ENCODE measurements at regions not wholly inside any gene's neighbourhood (a gene's known extent, or its start where the extent isn't known, plus 50 kb on each side); places are given as distances from the start of the nearest gene placed in this dataset.

DNA sequence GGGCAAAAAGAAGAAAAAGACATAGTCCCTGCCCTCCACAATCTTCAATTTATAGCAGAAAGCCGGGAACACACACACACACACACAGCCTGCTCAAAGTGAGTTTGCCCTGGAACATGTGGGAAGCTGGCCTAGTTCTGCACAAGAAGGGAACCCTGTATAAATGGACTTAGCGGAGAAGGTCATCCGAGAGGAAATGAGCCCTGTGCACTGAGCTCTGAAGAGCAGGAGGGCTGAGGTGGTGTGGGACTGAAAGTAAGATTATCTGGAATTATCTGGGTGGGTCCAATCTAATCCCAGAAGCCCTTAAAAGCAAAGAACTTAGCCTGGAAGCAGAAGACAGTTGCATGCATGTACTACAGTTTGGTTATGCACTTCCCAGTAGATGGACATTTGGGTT is 90.0 kb upstream of the CTSV start:
- TF ChIP-seq, protein P1, sequence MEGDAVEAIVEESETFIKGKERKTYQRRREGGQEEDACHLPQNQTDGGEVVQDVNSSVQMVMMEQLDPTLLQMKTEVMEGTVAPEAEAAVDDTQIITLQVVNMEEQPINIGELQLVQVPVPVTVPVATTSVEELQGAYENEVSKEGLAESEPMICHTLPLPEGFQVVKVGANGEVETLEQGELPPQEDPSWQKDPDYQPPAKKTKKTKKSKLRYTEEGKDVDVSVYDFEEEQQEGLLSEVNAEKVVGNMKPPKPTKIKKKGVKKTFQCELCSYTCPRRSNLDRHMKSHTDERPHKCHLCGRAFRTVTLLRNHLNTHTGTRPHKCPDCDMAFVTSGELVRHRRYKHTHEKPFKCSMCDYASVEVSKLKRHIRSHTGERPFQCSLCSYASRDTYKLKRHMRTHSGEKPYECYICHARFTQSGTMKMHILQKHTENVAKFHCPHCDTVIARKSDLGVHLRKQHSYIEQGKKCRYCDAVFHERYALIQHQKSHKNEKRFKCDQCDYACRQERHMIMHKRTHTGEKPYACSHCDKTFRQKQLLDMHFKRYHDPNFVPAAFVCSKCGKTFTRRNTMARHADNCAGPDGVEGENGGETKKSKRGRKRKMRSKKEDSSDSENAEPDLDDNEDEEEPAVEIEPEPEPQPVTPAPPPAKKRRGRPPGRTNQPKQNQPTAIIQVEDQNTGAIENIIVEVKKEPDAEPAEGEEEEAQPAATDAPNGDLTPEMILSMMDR (IDR thresholded peaks at IDR 0.05) = no peak
- TF ChIP-seq NFE2L1 (CRISPR knock-in tag; IDR thresholded peaks at IDR 0.05) = no peak
- TF ChIP-seq, protein P2, sequence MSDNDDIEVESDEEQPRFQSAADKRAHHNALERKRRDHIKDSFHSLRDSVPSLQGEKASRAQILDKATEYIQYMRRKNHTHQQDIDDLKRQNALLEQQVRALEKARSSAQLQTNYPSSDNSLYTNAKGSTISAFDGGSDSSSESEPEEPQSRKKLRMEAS (CRISPR knock-in tag; IDR thresholded peaks at IDR 0.05) = no peak
- no peak for TF ChIP-seq ESRRA (CRISPR knock-in tag; IDR thresholded peaks at IDR 0.05; ENCODE audit: borderline replicate concordance)
- no peak for TF ChIP-seq NR3C1 (CRISPR knock-in tag; conservative IDR thresholded peaks at IDR 0.05; ENCODE audit: low read depth)
- TF ChIP-seq RELA (CRISPR knock-in tag; IDR thresholded peaks at IDR 0.05; ENCODE audit: borderline replicate concordance) = no peak
- no peak for TF ChIP-seq ZNF121 (CRISPR knock-in tag; IDR thresholded peaks at IDR 0.05)
- no peak for TF ChIP-seq CREB1 (CRISPR knock-in tag; IDR thresholded peaks at IDR 0.05)

All from WTC11 (cell line).